ENCODE measurements at regions not wholly inside any gene's neighbourhood (a gene's known extent, or its start where the extent isn't known, plus 50 kb on each side); places are given as distances from the start of the nearest gene placed in this dataset.

DNA sequence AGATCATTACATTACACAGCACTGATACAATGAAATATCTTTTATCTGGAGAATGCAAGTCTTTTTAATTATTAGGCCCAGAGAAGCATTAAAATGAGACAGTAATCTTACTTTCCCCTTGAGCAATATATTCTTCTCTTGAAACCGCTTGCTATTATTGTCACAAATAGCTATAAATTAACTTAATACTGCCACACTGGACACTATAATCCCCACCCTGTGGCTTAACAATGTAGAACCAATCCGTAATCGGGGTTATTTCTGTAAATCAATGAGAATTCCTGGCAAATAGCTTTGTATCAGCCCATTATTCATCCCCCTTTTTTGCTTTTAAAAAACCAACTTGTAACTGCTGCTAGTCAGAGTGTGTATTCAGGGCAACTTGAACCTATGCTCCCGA lies 366.2 kb upstream of the VWC2 start:
- no peaks in the 10 kb centered on the region for H3K36me3 Mint-ChIP-seq
- no peaks in the 10 kb centered on the region for H3K4me1 Mint-ChIP-seq
- no peak overlapping the region for H3K4me3 Mint-ChIP-seq

GRCh38 chr7:49417034-49417433 lies 356.4 kb upstream of the VWC2 start:
- H3K4me1 Mint-ChIP-seq = no peaks in the 10 kb centered on the region
- H3K27me3 Mint-ChIP-seq = no peaks in the 10 kb centered on the region
- peaks cover 10% of the 10 kb centered on the region for H3K9me3 Mint-ChIP-seq
- H3K27ac Mint-ChIP-seq = no peak overlapping the region
- no peaks in the 10 kb centered on the region for H3K36me3 Mint-ChIP-seq
- H3K4me3 Mint-ChIP-seq = no peak overlapping the region
- DNase-seq = no peak

More for the DNA sequence above, 366.2 kb upstream of the VWC2 start:
- DNase-seq = no peak
- no peaks in the 10 kb centered on the region for H3K27me3 Mint-ChIP-seq
- peaks cover 3% of the 10 kb centered on the region for H3K9me3 Mint-ChIP-seq
- H3K27ac Mint-ChIP-seq = no peak overlapping the region

DNA sequence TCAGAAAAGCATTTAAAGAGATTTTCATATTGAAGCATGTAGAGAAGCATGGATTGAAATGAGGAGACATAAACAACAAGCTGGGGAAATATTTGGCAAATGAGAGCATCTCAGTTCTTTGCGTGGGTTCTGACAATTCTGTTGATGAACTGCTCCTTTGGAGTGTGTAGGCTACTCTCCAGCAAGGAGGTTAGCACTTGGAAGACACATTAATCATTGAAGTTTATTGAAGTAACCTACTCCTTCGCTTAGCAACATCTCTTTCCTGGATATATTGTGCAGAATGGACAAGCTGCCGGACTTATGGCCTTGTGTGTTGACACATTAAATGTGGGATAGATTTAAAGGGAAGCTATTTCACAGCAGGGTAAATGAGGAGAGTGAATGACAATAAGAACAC lies 354.5 kb upstream of the VWC2 start:
- no peak overlapping the region for H3K27ac Mint-ChIP-seq
- H3K4me3 Mint-ChIP-seq = no peak overlapping the region
- H3K4me1 Mint-ChIP-seq = no peaks in the 10 kb centered on the region
- no peaks in the 10 kb centered on the region for H3K27me3 Mint-ChIP-seq
- H3K9me3 Mint-ChIP-seq = peaks cover 8% of the 10 kb centered on the region
- DNase-seq = no peak
- H3K36me3 Mint-ChIP-seq = no peaks in the 10 kb centered on the region

- no peak for DNase-seq
- Mint-ChIP-seq H3K4me1 (no peaks in the 10 kb centered on the region), H3K27me3 (no peaks in the 10 kb centered on the region), H3K9me3 (no peaks in the 10 kb centered on the region), H3K36me3 (no peaks in the 10 kb centered on the region), H3K27ac (no peak overlapping the region), H3K4me3 (no peak overlapping the region)
These were observed 350.9 kb upstream of the VWC2 start for GRCh38 chr7:49422564-49422963.

GRCh38 chr7:49424109-49424508 lies 349.3 kb upstream of the VWC2 start:
- no peak overlapping the region for H3K27ac Mint-ChIP-seq
- no peaks in the 10 kb centered on the region for H3K27me3 Mint-ChIP-seq
- no peak overlapping the region for H3K4me3 Mint-ChIP-seq
- no peaks in the 10 kb centered on the region for H3K36me3 Mint-ChIP-seq
- H3K4me1 Mint-ChIP-seq = no peaks in the 10 kb centered on the region
- DNase-seq = no peak
- H3K9me3 Mint-ChIP-seq = no peaks in the 10 kb centered on the region

- H3K36me3 Mint-ChIP-seq = no peaks in the 10 kb centered on the region
- no peaks in the 10 kb centered on the region for H3K27me3 Mint-ChIP-seq
- no peak overlapping the region for H3K4me3 Mint-ChIP-seq
- no peak overlapping the region for H3K27ac Mint-ChIP-seq
- H3K9me3 Mint-ChIP-seq = no peaks in the 10 kb centered on the region
- no peaks in the 10 kb centered on the region for H3K4me1 Mint-ChIP-seq
- no peak for DNase-seq
These were observed 348.1 kb upstream of the VWC2 start for GRCh38 chr7:49425277-49425818.

DNA sequence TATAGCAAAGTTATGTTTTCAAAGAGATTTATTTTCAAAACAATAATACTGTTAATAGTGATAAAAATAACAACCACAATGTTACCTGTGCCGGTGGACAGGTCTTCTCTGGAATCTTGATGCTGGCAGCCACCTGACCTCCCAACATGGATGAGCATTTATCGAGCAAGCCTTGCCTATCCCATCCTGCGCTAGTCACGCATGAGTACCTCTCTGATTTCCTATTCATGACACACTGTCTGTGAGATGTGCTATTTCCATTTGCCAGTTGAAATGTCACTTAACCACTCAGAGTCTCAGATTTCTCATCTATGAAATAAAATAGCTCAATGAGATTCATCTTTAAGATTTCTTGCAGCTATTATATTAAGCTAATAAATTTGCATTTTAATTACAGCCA lies 341.2 kb upstream of the VWC2 start:
- Mint-ChIP-seq H3K27ac (no peak overlapping the region), H3K4me3 (no peak overlapping the region), H3K27me3 (no peaks in the 10 kb centered on the region), H3K36me3 (no peaks in the 10 kb centered on the region), H3K9me3 (peaks cover 3% of the 10 kb centered on the region), H3K4me1 (no peaks in the 10 kb centered on the region)
- no peak for DNase-seq

- no peaks in the 10 kb centered on the region for H3K36me3 Mint-ChIP-seq
- DNase-seq = no peak
- H3K27ac Mint-ChIP-seq = no peak overlapping the region
- H3K9me3 Mint-ChIP-seq = peaks cover 3% of the 10 kb centered on the region
- H3K27me3 Mint-ChIP-seq = no peaks in the 10 kb centered on the region
- H3K4me1 Mint-ChIP-seq = no peaks in the 10 kb centered on the region
- no peak overlapping the region for H3K4me3 Mint-ChIP-seq
These were observed 339.6 kb upstream of the VWC2 start for GRCh38 chr7:49433794-49434193.

GRCh38 chr7:49434846-49435245 lies 338.6 kb upstream of the VWC2 start:
- H3K27ac Mint-ChIP-seq = no peak overlapping the region
- H3K4me3 Mint-ChIP-seq = no peak overlapping the region

DNA sequence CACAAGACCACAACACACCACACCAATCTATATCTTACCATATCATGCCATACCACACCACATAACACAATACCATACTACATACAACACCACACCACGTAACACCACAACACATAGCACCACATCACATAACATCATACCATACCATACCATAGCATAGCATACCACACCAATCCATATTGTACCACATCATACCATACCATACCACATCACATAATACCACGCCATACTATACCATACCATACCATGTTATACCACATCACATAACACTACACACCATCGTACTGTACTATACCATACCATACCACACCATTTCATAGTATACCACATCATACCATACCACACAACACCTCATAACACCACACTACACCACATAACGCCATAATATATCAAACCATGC lies 335.2 kb upstream of the VWC2 start:
- Mint-ChIP-seq H3K27ac (no peak overlapping the region), H3K4me1 (no peaks in the 10 kb centered on the region), H3K9me3 (peaks cover 1% of the 10 kb centered on the region), H3K36me3 (no peaks in the 10 kb centered on the region), H3K4me3 (no peak overlapping the region), H3K27me3 (no peaks in the 10 kb centered on the region)
- DNase-seq = no peak

More at GRCh38 chr7:49434846-49435245, 338.6 kb upstream of the VWC2 start:
- peaks cover 3% of the 10 kb centered on the region for H3K9me3 Mint-ChIP-seq
- H3K27me3 Mint-ChIP-seq = no peaks in the 10 kb centered on the region
- DNase-seq = no peak
- no peaks in the 10 kb centered on the region for H3K36me3 Mint-ChIP-seq
- no peaks in the 10 kb centered on the region for H3K4me1 Mint-ChIP-seq

DNA sequence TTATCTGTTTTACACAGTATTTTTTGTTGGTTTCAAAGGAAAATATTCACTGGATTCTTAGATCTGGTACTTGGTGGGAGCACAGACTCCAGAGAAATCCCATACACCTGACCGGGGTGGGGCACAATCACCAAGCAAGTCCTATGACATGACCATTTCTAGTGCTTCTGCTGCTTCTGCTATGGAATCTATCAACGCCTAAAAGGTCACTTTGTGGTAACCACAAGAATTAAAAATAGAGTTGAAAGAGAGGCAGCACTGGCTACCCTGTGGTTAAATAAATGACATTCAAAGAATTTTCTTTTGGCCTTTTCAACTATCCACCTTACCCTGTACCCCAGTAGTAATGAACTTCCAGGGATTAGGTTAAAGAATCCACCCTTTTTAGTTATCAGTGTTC lies 329.9 kb upstream of the VWC2 start:
- no peak for DNase-seq
- H3K27ac Mint-ChIP-seq = no peak overlapping the region
- no peaks in the 10 kb centered on the region for H3K4me1 Mint-ChIP-seq
- no peaks in the 10 kb centered on the region for H3K36me3 Mint-ChIP-seq
- H3K9me3 Mint-ChIP-seq = no peaks in the 10 kb centered on the region
- no peak overlapping the region for H3K4me3 Mint-ChIP-seq
- no peaks in the 10 kb centered on the region for H3K27me3 Mint-ChIP-seq

DNA sequence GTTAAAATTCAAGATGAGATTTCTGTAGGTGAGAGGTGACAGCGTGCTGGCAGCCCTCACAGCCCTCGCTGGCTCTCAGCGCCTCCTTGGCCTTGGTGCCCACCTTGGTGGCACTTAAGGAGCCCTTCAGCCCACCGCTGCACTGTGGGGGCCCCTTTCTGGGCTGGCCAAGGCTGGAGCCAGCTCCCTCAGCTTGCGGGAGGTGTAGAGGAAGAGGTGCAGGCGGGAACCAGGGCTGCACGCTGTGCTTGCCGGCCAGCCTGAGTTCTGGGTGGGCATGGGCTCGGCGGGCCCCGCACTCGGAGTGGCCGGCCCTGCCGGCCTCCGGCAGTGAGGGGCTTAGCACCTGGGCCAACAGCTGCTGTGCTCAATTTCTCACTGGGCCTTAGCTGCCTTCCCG lies 320.0 kb upstream of the VWC2 start:
- Mint-ChIP-seq H3K9me3 (no peaks in the 10 kb centered on the region), H3K4me1 (no peaks in the 10 kb centered on the region), H3K27ac (no peak overlapping the region), H3K36me3 (no peaks in the 10 kb centered on the region), H3K4me3 (no peak overlapping the region), H3K27me3 (no peaks in the 10 kb centered on the region)
- DNase-seq = no peak

DNA sequence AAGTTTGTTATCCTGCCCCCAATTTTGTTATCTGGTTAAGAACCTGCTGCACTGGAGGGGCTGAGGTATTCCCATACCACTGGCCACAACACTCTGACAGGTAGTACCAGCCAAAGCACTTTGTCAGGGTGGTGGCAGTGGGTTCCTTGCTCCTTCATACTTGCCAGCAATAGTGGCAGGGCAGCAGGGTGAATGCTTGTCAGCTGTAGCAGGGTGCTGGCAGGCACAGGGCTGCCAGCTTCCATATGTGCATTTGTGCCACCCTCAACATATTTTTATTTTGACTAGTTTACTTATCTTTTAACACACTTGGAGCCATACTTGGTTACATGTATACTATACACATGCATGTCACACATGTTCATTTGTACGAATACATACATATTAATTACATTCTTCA lies 294.0 kb upstream of the VWC2 start:
- Mint-ChIP-seq H3K27me3 (no peaks in the 10 kb centered on the region), H3K27ac (no peak overlapping the region), H3K4me1 (no peaks in the 10 kb centered on the region), H3K4me3 (no peak overlapping the region), H3K9me3 (peaks cover 5% of the 10 kb centered on the region), H3K36me3 (no peaks in the 10 kb centered on the region)
- no peak for DNase-seq

GRCh38 chr7:49479936-49480544 lies 293.4 kb upstream of the VWC2 start:
- Mint-ChIP-seq H3K9me3 (peaks cover 2% of the 10 kb centered on the region), H3K36me3 (no peaks in the 10 kb centered on the region), H3K4me1 (no peaks in the 10 kb centered on the region), H3K27ac (no peak overlapping the region), H3K27me3 (no peaks in the 10 kb centered on the region), H3K4me3 (no peak overlapping the region)
- no peak for DNase-seq

- Mint-ChIP-seq H3K4me1 (no peaks in the 10 kb centered on the region), H3K9me3 (peaks cover 2% of the 10 kb centered on the region), H3K27me3 (no peaks in the 10 kb centered on the region), H3K36me3 (no peaks in the 10 kb centered on the region), H3K4me3 (no peak overlapping the region), H3K27ac (no peak overlapping the region)
- no peak for DNase-seq
These were observed 292.4 kb upstream of the VWC2 start for GRCh38 chr7:49481075-49481474.

GRCh38 chr7:49483142-49483541 lies 290.3 kb upstream of the VWC2 start:
- H3K9me3 Mint-ChIP-seq = peaks cover 2% of the 10 kb centered on the region
- H3K36me3 Mint-ChIP-seq = no peaks in the 10 kb centered on the region
- no peak for DNase-seq
- H3K27ac Mint-ChIP-seq = no peak overlapping the region
- no peak overlapping the region for H3K4me3 Mint-ChIP-seq
- no peaks in the 10 kb centered on the region for H3K4me1 Mint-ChIP-seq
- H3K27me3 Mint-ChIP-seq = no peaks in the 10 kb centered on the region

Measured in activated naive CD8-positive, alpha-beta T cell treated with anti-CD3 and anti-CD28 coated beads for 36 hours (primary cell).